ENCODE measurements at regions not wholly inside any gene's neighbourhood (a gene's known extent, or its start where the extent isn't known, plus 50 kb on each side); places are given as distances from the start of the nearest gene placed in this dataset.
"Not testable (repeated sequence)": the region's sequence is repeated elsewhere in the genome, so short reads cannot be mapped to it uniquely, and the experiment has no call there.

DNA sequence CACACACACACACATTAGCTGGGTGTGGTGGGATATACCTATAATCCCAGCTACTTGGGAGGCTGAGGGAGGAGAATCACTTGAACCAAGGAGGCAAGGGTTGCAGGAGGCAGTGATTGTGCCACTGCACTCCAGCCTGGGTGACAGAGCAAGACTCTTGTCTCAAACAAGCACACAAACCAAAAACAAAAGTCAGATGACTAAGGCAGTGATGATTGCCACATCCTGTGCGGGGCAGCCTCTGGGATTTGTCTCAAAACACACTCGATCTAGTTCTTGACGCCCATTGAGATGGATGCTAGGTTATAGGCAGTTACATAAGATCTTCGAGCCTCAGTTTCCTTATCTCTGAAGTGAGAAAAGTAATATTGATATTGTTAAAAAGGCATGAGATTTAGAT is 57.8 kb upstream of the NBPF8 start:
- H3K36me3 ChIP-seq (ENCODE audit: insufficient read depth, insufficient read length, low read length); H3K4me3 ChIP-seq (ENCODE audit: insufficient read length, low read depth); H3K4me1 ChIP-seq (ENCODE audit: insufficient read depth, insufficient read length); DNase-seq (ENCODE audit: low read depth, low spot score); H3K27me3 ChIP-seq (ENCODE audit: insufficient read depth, insufficient read length); H3K9me3 ChIP-seq (ENCODE audit: insufficient read depth, low read length); H3K9ac ChIP-seq (ENCODE audit: insufficient read length, low read depth): not testable (repeated sequence)

- H3K27me3 ChIP-seq (ENCODE audit: insufficient read depth, insufficient read length); H3K36me3 ChIP-seq (ENCODE audit: insufficient read depth, insufficient read length, low read length); H3K4me3 ChIP-seq (ENCODE audit: insufficient read length, low read depth); H3K9me3 ChIP-seq (ENCODE audit: insufficient read depth, low read length); DNase-seq (ENCODE audit: low read depth, low spot score); H3K4me1 ChIP-seq (ENCODE audit: insufficient read depth, insufficient read length); H3K9ac ChIP-seq (ENCODE audit: insufficient read length, low read depth): not testable (repeated sequence)
These were observed 58.7 kb upstream of the NBPF8 start for GRCh38 chr1:120356170-120356569.

DNA sequence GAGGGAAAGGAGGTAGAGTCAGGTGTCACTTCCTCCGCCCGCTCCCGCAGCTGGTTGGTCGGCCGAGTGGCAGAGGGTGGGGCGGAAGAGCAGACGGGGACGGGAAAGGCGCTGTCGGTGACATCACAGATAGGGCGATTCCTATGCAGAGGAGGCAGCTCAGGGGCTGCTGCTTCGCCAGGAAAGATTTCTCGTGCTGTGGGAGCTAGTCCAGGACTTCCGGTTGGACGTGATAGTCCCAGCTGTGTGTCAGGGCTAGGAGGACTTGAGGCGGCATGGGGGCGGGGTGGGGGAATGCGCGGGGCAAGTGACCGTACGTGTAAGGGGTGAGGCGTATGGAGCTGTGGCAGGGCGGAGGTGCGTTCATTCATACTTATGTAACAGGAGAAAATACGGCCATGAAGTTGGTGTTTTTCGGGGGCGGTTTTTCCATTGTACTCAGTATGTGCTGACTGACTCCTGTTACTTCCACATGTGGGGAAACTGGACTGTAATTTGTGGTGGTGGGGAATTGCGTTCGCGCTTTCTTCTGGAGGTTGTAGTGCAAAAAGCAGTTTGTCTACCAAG is 60.1 kb upstream of the NBPF8 start:
- not testable (repeated sequence) for H3K36me3 ChIP-seq (ENCODE audit: insufficient read depth, insufficient read length, low read length); H3K9ac ChIP-seq (ENCODE audit: insufficient read length, low read depth); H3K4me1 ChIP-seq (ENCODE audit: insufficient read depth, insufficient read length); H3K9me3 ChIP-seq (ENCODE audit: insufficient read depth, low read length); H3K27me3 ChIP-seq (ENCODE audit: insufficient read depth, insufficient read length)
- H3K4me3 ChIP-seq (ENCODE audit: insufficient read length, low read depth) = peak overlapping the region; percentile 12
- peak; percentile 54 for DNase-seq (ENCODE audit: low read depth, low spot score)

- not testable (repeated sequence) for H3K9me3 ChIP-seq (ENCODE audit: insufficient read depth, low read length); H3K36me3 ChIP-seq (ENCODE audit: insufficient read depth, insufficient read length, low read length); H3K4me1 ChIP-seq (ENCODE audit: insufficient read depth, insufficient read length); H3K9ac ChIP-seq (ENCODE audit: insufficient read length, low read depth); H3K27me3 ChIP-seq (ENCODE audit: insufficient read depth, insufficient read length); H3K4me3 ChIP-seq (ENCODE audit: insufficient read length, low read depth); DNase-seq (ENCODE audit: low read depth, low spot score)
These were observed 72.4 kb upstream of the NBPF8 start for GRCh38 chr1:120342231-120343073.

- not testable (repeated sequence) for H3K9me3 ChIP-seq (ENCODE audit: insufficient read depth, low read length); H3K4me1 ChIP-seq (ENCODE audit: insufficient read depth, insufficient read length); H3K36me3 ChIP-seq (ENCODE audit: insufficient read depth, insufficient read length, low read length); DNase-seq (ENCODE audit: low read depth, low spot score); H3K27me3 ChIP-seq (ENCODE audit: insufficient read depth, insufficient read length)
- Histone ChIP-seq H3K4me3 (ENCODE audit: insufficient read length, low read depth) (peak overlapping the region; percentile 40), H3K9ac (ENCODE audit: insufficient read length, low read depth) (peak overlapping the region; percentile 61)
These were observed 73.1 kb upstream of the NBPF8 start for GRCh38 chr1:120341756-120342155.

- DNase-seq (ENCODE audit: low read depth, low spot score) = not testable (repeated sequence)
These were observed 73.7 kb upstream of the NBPF8 start for GRCh38 chr1:120340838-120341751.

GRCh38 chr1:120315738-120316137 is 99.1 kb upstream of the NBPF8 start:
- H3K4me3 ChIP-seq (ENCODE audit: insufficient read length, low read depth); H3K27me3 ChIP-seq (ENCODE audit: insufficient read depth, insufficient read length); H3K9me3 ChIP-seq (ENCODE audit: insufficient read depth, low read length); H3K36me3 ChIP-seq (ENCODE audit: insufficient read depth, insufficient read length, low read length); H3K9ac ChIP-seq (ENCODE audit: insufficient read length, low read depth); DNase-seq (ENCODE audit: low read depth, low spot score); H3K4me1 ChIP-seq (ENCODE audit: insufficient read depth, insufficient read length): not testable (repeated sequence)

More at GRCh38 chr1:120340838-120341751, 73.7 kb upstream of the NBPF8 start:
- not testable (repeated sequence) for H3K9ac ChIP-seq (ENCODE audit: insufficient read length, low read depth); H3K36me3 ChIP-seq (ENCODE audit: insufficient read depth, insufficient read length, low read length); H3K27me3 ChIP-seq (ENCODE audit: insufficient read depth, insufficient read length); H3K4me1 ChIP-seq (ENCODE audit: insufficient read depth, insufficient read length); H3K9me3 ChIP-seq (ENCODE audit: insufficient read depth, low read length)
- H3K4me3 ChIP-seq (ENCODE audit: insufficient read length, low read depth) = peak overlapping the region; percentile 11

DNA sequence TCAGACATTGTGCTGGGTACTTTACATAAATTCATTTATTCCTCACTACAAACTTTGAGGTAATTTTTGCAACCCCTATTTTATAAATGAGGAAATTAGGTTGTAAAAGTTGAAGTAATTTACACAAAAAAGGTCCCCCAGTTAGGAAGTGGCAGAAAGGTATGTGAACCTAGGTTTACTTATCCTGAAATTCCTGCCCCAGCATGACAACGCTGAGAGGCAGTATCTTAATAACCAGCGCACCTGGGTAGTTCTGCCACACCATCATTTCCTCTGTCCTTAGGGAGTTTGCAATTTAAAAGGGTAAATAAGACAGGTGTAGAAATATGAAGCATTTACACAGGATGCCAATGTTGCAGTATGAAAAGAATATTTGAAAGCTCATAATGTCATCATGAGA is 102.9 kb upstream of the NBPF8 start:
- not testable (repeated sequence) for H3K9ac ChIP-seq (ENCODE audit: insufficient read length, low read depth); H3K27me3 ChIP-seq (ENCODE audit: insufficient read depth, insufficient read length); H3K9me3 ChIP-seq (ENCODE audit: insufficient read depth, low read length); H3K36me3 ChIP-seq (ENCODE audit: insufficient read depth, insufficient read length, low read length); H3K4me1 ChIP-seq (ENCODE audit: insufficient read depth, insufficient read length); H3K4me3 ChIP-seq (ENCODE audit: insufficient read length, low read depth); DNase-seq (ENCODE audit: low read depth, low spot score)

DNA sequence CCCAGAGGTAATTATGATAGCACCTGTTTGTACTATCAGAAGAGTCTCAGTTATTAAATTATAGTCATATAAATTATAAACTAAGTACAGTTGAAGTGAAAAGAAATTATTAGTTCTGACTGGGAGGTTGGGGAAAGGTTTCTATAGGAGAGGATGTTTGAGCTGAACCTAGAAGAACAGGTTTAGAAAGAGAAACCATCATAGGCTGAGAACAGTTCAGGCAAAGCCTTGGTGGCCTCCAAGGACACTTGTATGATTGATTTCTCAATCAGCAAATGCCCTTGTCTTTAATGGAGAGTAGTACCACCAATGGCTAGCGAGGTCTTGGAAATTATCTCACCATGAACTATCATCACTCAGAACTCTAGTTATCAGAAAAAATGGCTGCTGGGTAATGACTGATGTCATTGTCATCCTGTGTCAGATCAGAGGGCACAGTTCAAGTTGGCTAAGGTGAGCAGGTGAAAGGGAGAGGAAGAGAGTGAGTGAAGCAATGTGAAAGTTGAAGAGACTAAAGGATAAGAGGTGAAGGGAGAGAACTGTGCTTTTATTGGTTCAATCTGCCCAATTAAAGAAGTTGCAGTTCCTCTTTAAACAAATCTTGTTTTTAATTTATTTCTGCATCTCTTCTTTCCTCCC is 105.8 kb upstream of the NBPF8 start:
- H3K9me3 ChIP-seq (ENCODE audit: insufficient read depth, low read length); H3K4me3 ChIP-seq (ENCODE audit: insufficient read length, low read depth); H3K27me3 ChIP-seq (ENCODE audit: insufficient read depth, insufficient read length); H3K4me1 ChIP-seq (ENCODE audit: insufficient read depth, insufficient read length); H3K36me3 ChIP-seq (ENCODE audit: insufficient read depth, insufficient read length, low read length); H3K9ac ChIP-seq (ENCODE audit: insufficient read length, low read depth); DNase-seq (ENCODE audit: low read depth, low spot score): not testable (repeated sequence)

DNA sequence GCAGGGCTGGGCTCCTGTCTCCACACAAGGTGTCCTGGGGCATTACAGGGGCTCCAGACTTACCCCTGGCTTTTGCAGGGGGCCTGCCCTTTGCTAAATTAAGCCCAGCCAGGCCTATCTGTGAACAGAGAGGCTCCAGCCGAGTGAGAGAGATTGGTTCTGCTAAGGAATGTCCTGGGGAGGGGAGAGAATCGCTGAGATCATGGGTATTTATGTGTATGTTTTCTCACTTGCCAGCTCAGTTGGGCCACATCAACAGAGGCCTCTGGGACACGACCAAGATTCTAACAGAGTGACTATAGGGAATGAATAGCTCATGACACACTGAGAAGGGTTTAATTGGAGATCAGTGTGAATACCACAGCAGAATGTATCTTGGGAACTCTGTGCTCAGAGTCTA is 109.8 kb upstream of the NBPF8 start:
- DNase-seq (ENCODE audit: low read depth, low spot score); H3K4me3 ChIP-seq (ENCODE audit: insufficient read length, low read depth); H3K9ac ChIP-seq (ENCODE audit: insufficient read length, low read depth); H3K4me1 ChIP-seq (ENCODE audit: insufficient read depth, insufficient read length); H3K36me3 ChIP-seq (ENCODE audit: insufficient read depth, insufficient read length, low read length); H3K27me3 ChIP-seq (ENCODE audit: insufficient read depth, insufficient read length); H3K9me3 ChIP-seq (ENCODE audit: insufficient read depth, low read length): not testable (repeated sequence)

GRCh38 chr1:120304341-120304740 is 110.5 kb upstream of the NBPF8 start:
- not testable (repeated sequence) for H3K4me1 ChIP-seq (ENCODE audit: insufficient read depth, insufficient read length); H3K9me3 ChIP-seq (ENCODE audit: insufficient read depth, low read length); H3K36me3 ChIP-seq (ENCODE audit: insufficient read depth, insufficient read length, low read length); H3K9ac ChIP-seq (ENCODE audit: insufficient read length, low read depth); H3K27me3 ChIP-seq (ENCODE audit: insufficient read depth, insufficient read length); H3K4me3 ChIP-seq (ENCODE audit: insufficient read length, low read depth); DNase-seq (ENCODE audit: low read depth, low spot score)
